Upper lobe of right lung (tissue), 1 donor: ENCODE measurements at regions not wholly inside any gene's neighbourhood (a gene's known extent, or its start where the extent isn't known, plus 50 kb on each side); places are given as distances from the start of the nearest gene placed in this dataset.
A peak's percentile ranks its signal among the peaks of the same experiment; 100 is the strongest.

Experiments
- ATAC-seq: fragments of 200-7000 bp; cut with Tn5 transposase; one replicate; pipeline ENCODE4 v1.9.1; 2020; ENCODE audit warnings: mild to moderate bottlenecking, moderate library complexity
- DNase-seq: peaks from one replicate; pipeline ENCODE4 v3.0.0-alpha.2; 2020
- H3K27ac ChIP-seq: fragments of 200-600 bp; one replicate; pipeline ENCODE4 v1.8.0; 2022
- H3K27me3 ChIP-seq: fragments of 200-600 bp; one replicate; pipeline ENCODE4 v1.8.0; 2022; ENCODE audit warnings: mild to moderate bottlenecking
- H3K36me3 ChIP-seq: fragments of 200-600 bp; one replicate; pipeline ENCODE4 v1.8.0; 2022
- H3K4me1 ChIP-seq: fragments of 200-600 bp; one replicate; pipeline ENCODE4 v1.8.0; 2022
- H3K4me3 ChIP-seq: fragments of 200-600 bp; one replicate; pipeline ENCODE4 v1.8.0; 2022; ENCODE audit warnings: mild to moderate bottlenecking
- H3K9me3 ChIP-seq: fragments of 200-600 bp; one replicate; pipeline ENCODE4 v1.8.0; 2022
- CTCF ChIP-seq: fragments of 200-600 bp; IDR thresholded peaks from one replicate; pipeline ENCODE4 v1.8.0; 2022; ENCODE audit warnings: antibody characterized with exemption
- intact Hi-C: fragments of 100-400 bp; cut with DNase I; formaldehyde crosslinking; loops from one replicate; pipeline ENCODE4 v1.11.0; 2022
- donor health status: DM: no; HTN: yes; CAD: no; lungs with severe emphysema.

- H3K36me3 ChIP-seq = no peaks in the 10 kb centered on the region
- no peak for TF ChIP-seq CTCF
- intact Hi-C loops = no loop called here
- H3K9me3 ChIP-seq = no peaks in the 10 kb centered on the region
- no peak overlapping the region for H3K27ac ChIP-seq
- no peaks in the 10 kb centered on the region for H3K4me1 ChIP-seq
- ATAC-seq (no peak), DNase-seq (no peak)
- no peak overlapping the region for H3K4me3 ChIP-seq
- no peaks in the 10 kb centered on the region for H3K27me3 ChIP-seq
Measured at GRCh38 chr2:21277068-21278056, 153.6 kb downstream of the TDRD15 start.

GRCh38 chr2:21279525-21279924 lies 155.8 kb downstream of the TDRD15 start:
- no peak overlapping the region for H3K4me3 ChIP-seq
- no peaks in the 10 kb centered on the region for H3K27me3 ChIP-seq
- no peak for ATAC-seq
- intact Hi-C loops = no loop called here
- H3K9me3 ChIP-seq = no peaks in the 10 kb centered on the region
- no peak for TF ChIP-seq CTCF
- H3K27ac ChIP-seq = no peak overlapping the region
- no peaks in the 10 kb centered on the region for H3K4me1 ChIP-seq
- H3K36me3 ChIP-seq = no peaks in the 10 kb centered on the region
- no peak for DNase-seq

- H3K9me3 ChIP-seq = no peaks in the 10 kb centered on the region
- H3K36me3 ChIP-seq = no peaks in the 10 kb centered on the region
- H3K4me1 ChIP-seq = no peaks in the 10 kb centered on the region
- intact Hi-C loops = no loop called here
- H3K27ac ChIP-seq = no peak overlapping the region
- H3K27me3 ChIP-seq = no peaks in the 10 kb centered on the region
- no peak overlapping the region for H3K4me3 ChIP-seq
- ATAC-seq (no peak), DNase-seq (no peak)
- TF ChIP-seq CTCF = no peak
Measured at GRCh38 chr2:21280793-21281192, 157.0 kb downstream of the TDRD15 start.

GRCh38 chr2:21281384-21281783 lies 157.6 kb downstream of the TDRD15 start:
- H3K36me3 ChIP-seq = no peaks in the 10 kb centered on the region
- TF ChIP-seq CTCF = no peak
- no peak for DNase-seq
- ATAC-seq = no peak
- intact Hi-C loops = no loop called here
- H3K27me3 ChIP-seq = no peaks in the 10 kb centered on the region
- no peaks in the 10 kb centered on the region for H3K4me1 ChIP-seq
- no peak overlapping the region for H3K27ac ChIP-seq
- no peaks in the 10 kb centered on the region for H3K9me3 ChIP-seq
- no peak overlapping the region for H3K4me3 ChIP-seq

GRCh38 chr2:21281791-21282514 lies 158.2 kb downstream of the TDRD15 start:
- intact Hi-C loops = no loop called here
- Histone ChIP-seq H3K27ac (no peak overlapping the region), H3K36me3 (no peaks in the 10 kb centered on the region), H3K4me1 (no peaks in the 10 kb centered on the region), H3K27me3 (no peaks in the 10 kb centered on the region), H3K9me3 (no peaks in the 10 kb centered on the region), H3K4me3 (no peak overlapping the region)
- TF ChIP-seq CTCF = no peak
- DNase-seq = no peak
- peak; percentile 18 for ATAC-seq
